Gastrocnemius medialis (tissue), 4 donors: ENCODE measurements at regions not wholly inside any gene's neighbourhood (a gene's known extent, or its start where the extent isn't known, plus 50 kb on each side); places are given as distances from the start of the nearest gene placed in this dataset.
A peak's percentile ranks its signal among the peaks of the same experiment; 100 is the strongest.

Experiments used
- ATAC-seq, 2 donors: fragments of 150-250 bp; one replicate each; pipeline ENCODE4 v1.9.1; 2016
- DNase-seq, 2 donors: peaks; one replicate each; pipeline ENCODE4 v3.0.0-alpha.2; 2019
- H3K27ac ChIP-seq, 4 donors: fragments of 200-600 bp; sonication (generic); 1 replicate in 1 of 4; 2 replicates in 3 of 4; pipeline ENCODE4 v1.5.1; 2016 to 2018; ENCODE audit warnings: mild to moderate bottlenecking in 2 of 4, moderate library complexity in 1 of 4
- H3K27me3 ChIP-seq, 3 donors: fragments of 200-600 bp; sonication (generic) in 2 of 3; 1 replicate in 1 of 3; 2 replicates in 2 of 3; pipeline versions ENCODE4 v1.5.1 to v1.6.0; 2016 to 2019; ENCODE audit warnings: mild to moderate bottlenecking in 1 of 3, moderate library complexity in 1 of 3
- H3K36me3 ChIP-seq, 2 donors: fragments of 200-600 bp; sonication (generic) in 1 of 2; one replicate each; pipeline ENCODE4 v1.5.1; 2017 to 2018
- H3K4me1 ChIP-seq, 2 donors: fragments of 200-600 bp; sonication (generic) in 1 of 2; one replicate each; pipeline ENCODE4 v1.5.1; 2016 to 2017; ENCODE audit warnings: mild to moderate bottlenecking in 2 of 2
- H3K4me3 ChIP-seq, 4 donors: fragments of 200-600 bp; sonication (generic) in 3 of 4; 1 replicate in 1 of 4; 2 replicates in 3 of 4; pipeline ENCODE4 v1.5.1; 2016 to 2019; ENCODE audit warnings: mild to moderate bottlenecking in 2 of 4
- H3K9me3 ChIP-seq, 3 donors: fragments of 200-600 bp; sonication (generic) in 2 of 3; 1 replicate in 1 of 3; 2 replicates in 2 of 3; pipeline ENCODE4 v1.5.1; 2016 to 2019
- POLR2A ChIP-seq, 2 donors: fragments of 450-650 bp; IDR thresholded peaks; one replicate each; pipeline ENCODE4 v1.6.1; 2017; ENCODE audit warnings: antibody characterized with exemption in 2 of 2, mild to moderate bottlenecking in 2 of 2, moderate library complexity in 2 of 2
- in situ Hi-C, 4 donors: fragments of 200-750 bp; cut with MboI; loops; one replicate each; pipeline versions ENCODE4 v1.15.0 to v1.8.0; 2017; ENCODE audit warnings: low sequenced_read_pairs in 4 of 4
- intact Hi-C: fragments of 100-400 bp; cut with DNase I; formaldehyde crosslinking; loops from one replicate; pipeline ENCODE4 v1.15.1; 2023; ENCODE audit warnings: low total_unique reads
- TF ChIP-seq, protein P1 (sequence below), 5 experiments: fragments of 450-650 bp in 3 of 5; fragments of 200-600 bp in 2 of 5; sonication (generic) in 2 of 5; IDR thresholded peaks in 4 of 5; conservative IDR thresholded peaks in 1 of 5; 1 replicate in 4 of 5; 2 replicates in 1 of 5; pipeline ENCODE4 v1.5.1; 2016 to 2019; ENCODE audit warnings: antibody characterized with exemption in 5 of 5, mild to moderate bottlenecking in 3 of 5, moderate library complexity in 3 of 5

DNA sequence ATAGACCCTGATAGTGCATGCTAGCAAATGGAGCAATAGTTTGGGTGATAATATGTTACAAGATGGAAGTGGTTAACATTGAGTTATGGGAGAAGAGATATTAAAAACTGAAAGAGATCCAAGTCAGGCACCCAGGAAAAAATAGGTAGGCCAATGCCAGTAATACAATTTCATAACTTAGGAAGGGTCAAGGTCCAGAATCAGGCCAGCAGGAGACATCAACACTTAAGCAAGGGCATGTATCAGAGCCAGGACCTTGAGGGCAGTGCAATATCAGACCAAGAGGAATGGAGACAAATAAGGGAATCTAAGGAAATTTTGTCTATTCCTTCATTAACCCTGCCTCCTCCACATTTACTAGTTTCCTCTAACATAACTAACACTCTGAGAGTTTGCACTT, 124.1 kb upstream of the NYAP2 start:
- TF ChIP-seq, protein P1, sequence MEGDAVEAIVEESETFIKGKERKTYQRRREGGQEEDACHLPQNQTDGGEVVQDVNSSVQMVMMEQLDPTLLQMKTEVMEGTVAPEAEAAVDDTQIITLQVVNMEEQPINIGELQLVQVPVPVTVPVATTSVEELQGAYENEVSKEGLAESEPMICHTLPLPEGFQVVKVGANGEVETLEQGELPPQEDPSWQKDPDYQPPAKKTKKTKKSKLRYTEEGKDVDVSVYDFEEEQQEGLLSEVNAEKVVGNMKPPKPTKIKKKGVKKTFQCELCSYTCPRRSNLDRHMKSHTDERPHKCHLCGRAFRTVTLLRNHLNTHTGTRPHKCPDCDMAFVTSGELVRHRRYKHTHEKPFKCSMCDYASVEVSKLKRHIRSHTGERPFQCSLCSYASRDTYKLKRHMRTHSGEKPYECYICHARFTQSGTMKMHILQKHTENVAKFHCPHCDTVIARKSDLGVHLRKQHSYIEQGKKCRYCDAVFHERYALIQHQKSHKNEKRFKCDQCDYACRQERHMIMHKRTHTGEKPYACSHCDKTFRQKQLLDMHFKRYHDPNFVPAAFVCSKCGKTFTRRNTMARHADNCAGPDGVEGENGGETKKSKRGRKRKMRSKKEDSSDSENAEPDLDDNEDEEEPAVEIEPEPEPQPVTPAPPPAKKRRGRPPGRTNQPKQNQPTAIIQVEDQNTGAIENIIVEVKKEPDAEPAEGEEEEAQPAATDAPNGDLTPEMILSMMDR (IDR thresholded peaks at IDR 0.05 in 4 of 5, conservative IDR thresholded peaks at IDR 0.05 in 1 of 5) = no peak
- TF ChIP-seq POLR2A (IDR thresholded peaks at IDR 0.05) = no peak
- DNase-seq = no peak
- in situ Hi-C loops (no loop called here), intact Hi-C loops (no loop called here)
- no peaks in the 10 kb centered on the region for H3K36me3 ChIP-seq
- H3K27me3 ChIP-seq = no peaks in the 10 kb centered on the region
- no peak for ATAC-seq
- H3K27ac ChIP-seq = no peak overlapping the region
- H3K4me3 ChIP-seq = no peak overlapping the region
- no peaks in the 10 kb centered on the region for H3K4me1 ChIP-seq
- no peaks in the 10 kb centered on the region for H3K9me3 ChIP-seq

- intact Hi-C loops = no loop called here
Observed at GRCh38 chr2:225274751-225275150, 124.8 kb upstream of the NYAP2 start.

GRCh38 chr2:225272173-225272572, 127.3 kb upstream of the NYAP2 start:
- Histone ChIP-seq H3K9me3 (no peaks in the 10 kb centered on the region), H3K4me3 (no peak overlapping the region), H3K27ac (no peak overlapping the region), H3K4me1 (no peaks in the 10 kb centered on the region), H3K27me3 (no peaks in the 10 kb centered on the region), H3K36me3 (no peaks in the 10 kb centered on the region)
- in situ Hi-C loops = no loop called here
- intact Hi-C loops = no loop called here
- TF ChIP-seq, protein P1 (IDR thresholded peaks at IDR 0.05 in 4 of 5, conservative IDR thresholded peaks at IDR 0.05 in 1 of 5) = no peak
- no peak for TF ChIP-seq POLR2A (IDR thresholded peaks at IDR 0.05)
- ATAC-seq (no peak), DNase-seq (no peak)

More at GRCh38 chr2:225274751-225275150, 124.8 kb upstream of the NYAP2 start:
- no peaks in the 10 kb centered on the region for H3K4me1 ChIP-seq
- H3K36me3 ChIP-seq = no peaks in the 10 kb centered on the region
- TF ChIP-seq, protein P1 (IDR thresholded peaks at IDR 0.05 in 4 of 5, conservative IDR thresholded peaks at IDR 0.05 in 1 of 5) = no peak
- no peak for TF ChIP-seq POLR2A (IDR thresholded peaks at IDR 0.05)
- no peak overlapping the region for H3K27ac ChIP-seq
- H3K4me3 ChIP-seq = no peak overlapping the region
- H3K27me3 ChIP-seq = no peaks in the 10 kb centered on the region
- in situ Hi-C loops = no loop called here
- no peak for ATAC-seq
- DNase-seq = no peak
- H3K9me3 ChIP-seq = no peaks in the 10 kb centered on the region

DNA sequence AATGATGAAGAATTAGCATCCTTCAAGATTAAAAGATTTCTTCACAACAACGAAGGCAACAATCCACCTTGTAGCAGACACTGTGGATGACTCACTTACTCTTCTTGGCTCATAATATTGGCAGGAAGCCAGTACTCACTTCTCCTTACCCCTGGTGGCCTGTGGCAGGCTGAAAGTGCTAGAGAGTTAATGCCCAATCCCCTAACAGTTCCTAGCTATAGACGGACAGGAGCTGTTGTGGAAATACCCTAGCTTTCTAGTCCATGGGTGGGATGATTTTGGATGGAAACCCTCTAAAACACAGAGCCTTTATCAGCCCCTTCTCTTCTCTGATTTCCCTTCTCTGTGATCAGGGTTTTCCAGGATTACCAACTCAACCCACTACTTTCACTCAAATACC, 128.6 kb upstream of the NYAP2 start:
- Histone ChIP-seq H3K4me3 (no peak overlapping the region), H3K4me1 (no peaks in the 10 kb centered on the region), H3K36me3 (no peaks in the 10 kb centered on the region), H3K27ac (no peak overlapping the region), H3K9me3 (no peaks in the 10 kb centered on the region), H3K27me3 (no peaks in the 10 kb centered on the region)
- ATAC-seq (peak; percentile 56 to 64), DNase-seq (no peak)
- intact Hi-C loops = no loop called here
- TF ChIP-seq POLR2A (IDR thresholded peaks at IDR 0.05) = no peak
- TF ChIP-seq, protein P1 (IDR thresholded peaks at IDR 0.05 in 4 of 5, conservative IDR thresholded peaks at IDR 0.05 in 1 of 5) = no peak
- in situ Hi-C loops = no loop called here

- Histone ChIP-seq H3K27me3 (no peaks in the 10 kb centered on the region), H3K4me1 (no peaks in the 10 kb centered on the region), H3K4me3 (no peak overlapping the region), H3K9me3 (no peaks in the 10 kb centered on the region), H3K36me3 (no peaks in the 10 kb centered on the region), H3K27ac (no peak overlapping the region)
- no peak for TF ChIP-seq POLR2A (IDR thresholded peaks at IDR 0.05)
- TF ChIP-seq, protein P1 (IDR thresholded peaks at IDR 0.05 in 4 of 5, conservative IDR thresholded peaks at IDR 0.05 in 1 of 5) = no peak
- DNase-seq = no peak
- intact Hi-C loops (no loop called here), in situ Hi-C loops (no loop called here)
- no peak for ATAC-seq
Observed at GRCh38 chr2:225270053-225270452, 129.5 kb upstream of the NYAP2 start.
